H1 (cell line): ENCODE measurements at regions not wholly inside any gene's neighbourhood (a gene's known extent, or its start where the extent isn't known, plus 50 kb on each side); places are given as distances from the start of the nearest gene placed in this dataset.

Source experiments
- CTCF ChIA-PET: fragments of 300-600 bp; sonication (Branson Sonifier 250); formaldehyde crosslinking; loops from one replicate; lab custom pipeline; 2021; ENCODE audit not compliant: partially characterized antibody; lab: Charles Lee
- POLR2A ChIA-PET: fragments of 300-600 bp; sonication (Branson Sonifier 250); formaldehyde crosslinking; loops from one replicate; lab custom pipeline; 2021; ENCODE audit warnings: inconsistent platforms; ENCODE audit not compliant: partially characterized antibody; lab: Charles Lee
- DNase-seq, 2 experiments: peaks; one replicate each; pipeline versions ENCODE4 v3.0.0 to v3.0.0-alpha.2; 2010 to 2022; ENCODE audit warnings: low spot score in 2 of 2, low read depth in 1 of 2, mixed read lengths in 1 of 2
- FAIRE-seq: peaks from 2 replicates; lab custom pipeline; 2011; peaks lifted over from hg19 to GRCh38; lab: Jason Lieb, UNC
- H2AFZ ChIP-seq: 2 replicates; pipeline ENCODE4 v1.8.1; 2012; ENCODE audit warnings: low read length, inconsistent platforms
- H2AK5ac ChIP-seq: 2 replicates; pipeline ENCODE4 v1.6.1; 2013; ENCODE audit warnings: low read depth, low read length
- H2BK120ac ChIP-seq: replicated peaks from 2 replicates; pipeline ENCODE3; 2013; ENCODE audit warnings: low read depth, low read length, inconsistent platforms
- H2BK12ac ChIP-seq: 2 replicates; pipeline ENCODE4 v1.6.1; 2013; ENCODE audit warnings: low read depth, low read length
- H2BK15ac ChIP-seq: 2 replicates; pipeline ENCODE4 v1.6.1; 2013; ENCODE audit warnings: low read length
- H2BK20ac ChIP-seq: 2 replicates; pipeline ENCODE4 v1.6.1; 2013; ENCODE audit warnings: low read length
- H2BK5ac ChIP-seq: 2 replicates; pipeline ENCODE4 v1.6.1; 2013; ENCODE audit warnings: low read depth, low read length
- H3K14ac ChIP-seq: 2 replicates; pipeline ENCODE4 v1.6.1; 2013; ENCODE audit warnings: inconsistent platforms; ENCODE audit not compliant: insufficient read length
- H3K18ac ChIP-seq: 2 replicates; pipeline ENCODE4 v1.6.1; 2013; ENCODE audit warnings: low read length; ENCODE audit errors: extremely low read depth
- H3K23ac ChIP-seq: 2 replicates; pipeline ENCODE4 v1.6.1; 2013; ENCODE audit warnings: inconsistent platforms; ENCODE audit not compliant: insufficient read length
- H3K23me2 ChIP-seq: 2 replicates; pipeline ENCODE4 v1.6.1; 2013; ENCODE audit warnings: low read depth, low read length
- H3K27ac ChIP-seq: 2 replicates; pipeline ENCODE4 v1.6.1; 2011; ENCODE audit warnings: low read depth, low read length, inconsistent platforms
- H3K27me3 ChIP-seq, 4 experiments: replicated peaks in 1 of 4; 1 replicate in 1 of 4; 2 replicates in 3 of 4; pipeline versions ENCODE4 v1.6.1 to v1.8.1; 2011 to 2013; ENCODE audit warnings: low read length in 3 of 4, mild to moderate bottlenecking in 3 of 4, inconsistent platforms in 2 of 4, mixed read lengths in 2 of 4, moderate library complexity in 1 of 4; ENCODE audit not compliant: control insufficient read depth in 3 of 4, insufficient read depth in 3 of 4; ENCODE audit errors: extremely low read depth in 1 of 4
- H3K36me3 ChIP-seq, 4 experiments: 2 replicates each; pipeline versions ENCODE4 v1.6.1 to v1.8.1; 2011 to 2013; ENCODE audit warnings: mild to moderate bottlenecking in 4 of 4, low read length in 3 of 4, moderate library complexity in 2 of 4, control low read depth in 1 of 4, inconsistent platforms in 1 of 4; ENCODE audit not compliant: insufficient read depth in 4 of 4, control insufficient read depth in 2 of 4
- H3K4ac ChIP-seq: replicated peaks from 2 replicates; pipeline ENCODE3; 2013; ENCODE audit warnings: low read length, low read depth, mixed read lengths, inconsistent platforms; ENCODE audit not compliant: insufficient read length
- H3K4me1 ChIP-seq, 4 experiments: replicated peaks in 1 of 4; 1 replicate in 1 of 4; 2 replicates in 3 of 4; pipeline versions ENCODE4 v1.6.1 to v1.8.1; 2011 to 2013; ENCODE audit warnings: low read length in 3 of 4, inconsistent platforms in 2 of 4, mixed read lengths in 1 of 4; ENCODE audit not compliant: insufficient read depth in 4 of 4, control insufficient read depth in 3 of 4
- H3K4me2 ChIP-seq, 2 experiments: 2 replicates each; pipeline versions ENCODE4 v1.6.1 to v1.8.1; 2011 to 2013; ENCODE audit warnings: low read depth in 2 of 2, low read length in 2 of 2, control low read depth in 1 of 2, inconsistent platforms in 1 of 2, mild to moderate bottlenecking in 1 of 2; ENCODE audit not compliant: insufficient read depth in 1 of 2
- H3K4me3 ChIP-seq, 4 experiments: fragments of 200-600, 300-600 bp in 1 of 4; sonication (generic), shearing (Covaris generic), sonication (Bioruptor Twin) in 1 of 4; 2 replicates each; pipeline versions ENCODE4 v1.5.1 to v1.8.1; 2011 to 2016; ENCODE audit warnings: low read length in 4 of 4, low read depth in 3 of 4, control low read depth in 2 of 4, inconsistent platforms in 2 of 4, mild to moderate bottlenecking in 2 of 4, mixed read lengths in 1 of 4, moderate library complexity in 1 of 4; ENCODE audit not compliant: insufficient read depth in 2 of 4; ENCODE audit errors: extremely low read depth in 1 of 4
- H3K56ac ChIP-seq: replicated peaks from 2 replicates; pipeline ENCODE3; 2013; ENCODE audit warnings: low read depth, mild to moderate bottlenecking, mixed read lengths, low read length, inconsistent platforms; ENCODE audit not compliant: insufficient read length
- H3K79me1 ChIP-seq: 2 replicates; pipeline ENCODE4 v1.6.1; 2013; ENCODE audit warnings: low read depth, low read length, control low read depth
- H3K79me2 ChIP-seq, 2 experiments: 2 replicates each; pipeline versions ENCODE4 v1.6.1 to v1.8.1; 2012 to 2013; ENCODE audit warnings: low read length in 2 of 2, mild to moderate bottlenecking in 2 of 2, inconsistent platforms in 1 of 2; ENCODE audit not compliant: insufficient read depth in 2 of 2, control insufficient read depth in 1 of 2
- H3K9ac ChIP-seq, 4 experiments: replicated peaks in 1 of 4; 1 replicate in 1 of 4; 2 replicates in 3 of 4; pipeline versions ENCODE4 v1.6.1 to v1.8.1; 2011 to 2013; ENCODE audit warnings: low read depth in 3 of 4, low read length in 3 of 4, control low read depth in 2 of 4, mild to moderate bottlenecking in 2 of 4, moderate library complexity in 2 of 4, inconsistent platforms in 1 of 4; ENCODE audit errors: extremely low read depth in 1 of 4
- H3K9me3 ChIP-seq, 2 experiments: 2 replicates each; pipeline versions ENCODE4 v1.6.1 to v1.8.1; 2012 to 2013; ENCODE audit warnings: mild to moderate bottlenecking in 2 of 2, moderate library complexity in 2 of 2, control low read depth in 1 of 2, inconsistent platforms in 1 of 2, low read depth in 1 of 2, low read length in 1 of 2, mixed read lengths in 1 of 2; ENCODE audit not compliant: insufficient read depth in 2 of 2
- H4K20me1 ChIP-seq, 2 experiments: replicated peaks in 1 of 2; 2 replicates each; pipeline versions ENCODE3 to v1.8.1; 2011 to 2013; ENCODE audit warnings: inconsistent platforms in 2 of 2, low read length in 2 of 2, mild to moderate bottlenecking in 1 of 2; ENCODE audit not compliant: insufficient read depth in 2 of 2, control insufficient read depth in 1 of 2
- H4K5ac ChIP-seq: 2 replicates; pipeline ENCODE4 v1.6.1; 2013; ENCODE audit warnings: low read length, low read depth, mixed read lengths, inconsistent platforms; ENCODE audit not compliant: insufficient read length
- H4K8ac ChIP-seq: 2 replicates; pipeline ENCODE4 v1.8.0; 2013; ENCODE audit warnings: mild to moderate bottlenecking, moderate library complexity, low read length, inconsistent platforms; ENCODE audit not compliant: insufficient read depth; ENCODE audit errors: extremely low read depth
- H4K91ac ChIP-seq: replicated peaks from 2 replicates; pipeline ENCODE3; 2013; ENCODE audit warnings: low read length, mixed read lengths, inconsistent platforms; ENCODE audit not compliant: insufficient read length
- BACH1 ChIP-seq: IDR thresholded peaks from 2 replicates; pipeline ENCODE4 v1.6.1; 2012; ENCODE audit warnings: low read length, improper control_type of control experiment
- CHD2 ChIP-seq: IDR thresholded peaks from 2 replicates; pipeline ENCODE4 v1.6.1; 2012; ENCODE audit warnings: low read length, improper control_type of control experiment
- CTCF ChIP-seq, 3 experiments: IDR thresholded peaks; 1 replicate in 2 of 3; 2 replicates in 1 of 3; pipeline versions ENCODE4 v1.5.1 to v1.6.1; 2011; ENCODE audit warnings: low read length in 3 of 3, mild to moderate bottlenecking in 3 of 3, inconsistent platforms in 2 of 3, low read depth in 1 of 3, moderate library complexity in 1 of 3; ENCODE audit not compliant: insufficient read depth in 1 of 3; ENCODE audit errors: control extremely low read depth in 1 of 3
- RAD21 ChIP-seq, 2 experiments: IDR thresholded peaks in 1 of 2; conservative IDR thresholded peaks in 1 of 2; 2 replicates each; pipeline ENCODE4 v1.6.1; 2011; ENCODE audit warnings: low read depth in 2 of 2, low read length in 2 of 2, improper control_type of control experiment in 1 of 2, inconsistent platforms in 1 of 2, mild to moderate bottlenecking in 1 of 2, moderate library complexity in 1 of 2
- RNF2 ChIP-seq: fragments of 200-900, 300-1000 bp; sonication (generic); IDR thresholded peaks from 2 replicates; pipeline ENCODE4 v1.7.1; 2016; ENCODE audit warnings: borderline replicate concordance, low read depth, mild to moderate bottlenecking, antibody characterized with exemption, low read length; ENCODE audit not compliant: poor library complexity, severe bottlenecking; ENCODE audit errors: missing control alignments
- SAP30 ChIP-seq: fragments of 300-600 bp; sonication (generic); IDR thresholded peaks from 2 replicates; pipeline ENCODE4 v1.7.1; 2012; ENCODE audit warnings: low read length, moderate library complexity, mild to moderate bottlenecking, inconsistent platforms; ENCODE audit not compliant: insufficient read depth, insufficient replicate concordance
- SIN3A ChIP-seq, 2 experiments: IDR thresholded peaks in 1 of 2; conservative IDR thresholded peaks in 1 of 2; 2 replicates each; pipeline ENCODE4 v1.6.1; 2011 to 2012; ENCODE audit warnings: low read length in 2 of 2, improper control_type of control experiment in 1 of 2, low read depth in 1 of 2, mild to moderate bottlenecking in 1 of 2
- SRF ChIP-seq: IDR thresholded peaks from 2 replicates; pipeline ENCODE4 v1.6.1; 2011; ENCODE audit warnings: mild to moderate bottlenecking, low read depth, low read length, moderate library complexity
- WGBS, 2 experiments: shearing (Covaris generic) in 1 of 2; methylation state at CpG; one replicate each; pipeline versions ENCODE4 v1.1.6 to v1.1.7; 2013 to 2015; ENCODE audit warnings: low lambda C conversion rate in 2 of 2, mixed read lengths in 2 of 2, inconsistent platforms in 1 of 2, low coverage in 1 of 2, missing lambda C conversion rate in 1 of 2; ENCODE audit not compliant: insufficient replicate concordance in 2 of 2, insufficient coverage in 1 of 2, insufficient read length in 1 of 2; ENCODE audit errors: extremely low coverage in 1 of 2, missing lambda C conversion rate in 1 of 2; 5-methylcytosine and 5-hydroxymethylcytosine counted together

- Histone ChIP-seq H3K9ac (no peak overlapping the region), H2BK5ac (no peak overlapping the region), H4K5ac (no peak overlapping the region), H3K4me1 (no peaks in the 10 kb centered on the region; a peak in 1 of 7 replicates), H3K4me2 (no peak overlapping the region), H3K18ac (no peak overlapping the region), H2BK15ac (no peak overlapping the region), H3K27me3 (no peaks in the 10 kb centered on the region), H3K79me2 (no peaks in the 10 kb centered on the region), H2BK120ac (no peak overlapping the region), H3K9me3 (no peaks in the 10 kb centered on the region), H2BK20ac (no peak overlapping the region), H3K27ac (no peak overlapping the region), H3K14ac (no peak overlapping the region), H2AFZ (no peak overlapping the region), H2BK12ac (no peak overlapping the region), H3K4ac (no peak overlapping the region), H3K4me3 (no peak overlapping the region), H4K20me1 (no peaks in the 10 kb centered on the region), H3K79me1 (no peaks in the 10 kb centered on the region), H3K56ac (no peak overlapping the region), H3K36me3 (no peaks in the 10 kb centered on the region), H4K8ac (no peak overlapping the region), H2AK5ac (no peak overlapping the region), H4K91ac (no peak overlapping the region), H3K23ac (no peak overlapping the region), H3K23me2 (no peaks in the 10 kb centered on the region; the same call in 1 of the 2 replicates)
- POLR2A ChIA-PET: no interaction called here
- FAIRE-seq: no peak
- 90% methylated on average over 2 of the region's 2 CpGs; no CpG with 5 or more reads in 1 of the 2 experiments for WGBS, 2 experiments
- no peak for DNase-seq
- no peak for TF ChIP-seq CTCF (IDR thresholded peaks at IDR 0.05; ENCODE audit: control extremely low read depth in 1 of 3, insufficient read depth in 1 of 3, low read depth in 1 of 3, low read length in 3 of 3)
- TF ChIP-seq BACH1: no peak
- no peak for TF ChIP-seq SAP30
- TF ChIP-seq SRF: no peak
- TF ChIP-seq RNF2: no peak
- TF ChIP-seq RAD21 (IDR thresholded peaks at IDR 0.05 in 1 of 2, conservative IDR thresholded peaks at IDR 0.05 in 1 of 2; ENCODE audit: low read depth in 2 of 2, low read length in 2 of 2): no peak
- TF ChIP-seq SIN3A (conservative IDR thresholded peaks at IDR 0.05 in 1 of 2, IDR thresholded peaks at IDR 0.05 in 1 of 2; ENCODE audit: low read depth in 1 of 2, low read length in 2 of 2): no peak
- no peak for TF ChIP-seq CHD2
- CTCF ChIA-PET: no interaction called here
Observed at GRCh38 chr4:124505211-124505610, 207.3 kb downstream of the ANKRD50 start.
